LoVo (cell line): ENCODE measurements at regions not wholly inside any gene's neighbourhood (a gene's known extent, or its start where the extent isn't known, plus 50 kb on each side); places are given as distances from the start of the nearest gene placed in this dataset.

Source experiments
- DNase-seq: peaks from one replicate; pipeline ENCODE4 v3.0.0-alpha.2; 2016; ENCODE audit warnings: low spot score

DNA sequence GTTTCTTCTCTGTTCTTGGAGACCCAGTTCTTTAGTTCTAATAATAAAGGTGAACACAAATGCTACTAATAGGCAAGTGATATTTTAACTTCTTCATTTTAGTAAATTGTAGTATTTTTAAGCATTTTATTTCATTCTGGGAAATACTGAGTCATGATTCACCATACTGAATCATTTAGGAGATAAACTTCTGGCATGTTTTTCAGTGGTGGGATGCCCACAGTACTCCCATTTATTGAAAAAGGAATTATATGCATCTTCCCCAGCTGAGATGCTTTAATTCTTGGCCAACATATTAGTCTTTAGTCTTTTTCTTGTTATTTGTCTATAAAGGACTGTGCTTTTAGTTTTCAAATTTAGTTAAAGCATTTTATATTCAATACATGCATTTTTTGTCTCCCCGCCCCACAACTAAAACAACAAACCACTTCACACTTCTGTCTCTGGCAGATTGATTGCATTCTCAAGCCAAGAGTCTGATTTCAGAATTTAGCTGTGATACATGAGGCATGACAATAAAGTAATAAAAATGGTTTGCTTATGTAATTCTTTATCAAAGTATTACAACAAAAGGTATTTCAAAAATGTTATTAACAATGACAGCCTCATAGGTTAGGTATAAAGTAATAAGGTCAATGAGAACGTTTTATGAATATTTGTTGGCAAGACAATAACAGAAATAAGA is 125.2 kb upstream of the CDH18 start:
- DNase-seq, result no peak

DNA sequence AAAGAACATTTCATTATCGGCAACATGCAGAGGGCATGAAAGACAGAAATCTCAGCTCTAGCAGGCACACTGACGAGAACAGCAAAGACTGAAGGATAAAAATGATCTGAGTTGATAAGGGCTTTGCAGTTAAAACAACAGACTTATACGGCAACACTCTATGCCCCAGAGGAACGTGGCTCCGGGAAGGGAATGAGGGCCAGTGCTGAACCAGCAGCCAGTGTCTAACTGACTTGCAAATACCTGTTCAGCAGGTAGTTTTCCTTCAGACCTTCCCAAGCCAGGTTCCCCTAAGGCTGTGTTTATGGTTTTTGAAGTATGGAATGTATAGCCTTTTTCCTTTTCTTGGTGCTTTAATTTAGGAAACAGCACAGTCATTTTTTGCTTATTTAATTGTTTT is 121.3 kb upstream of the CDH18 start:
- no peak for DNase-seq

DNA sequence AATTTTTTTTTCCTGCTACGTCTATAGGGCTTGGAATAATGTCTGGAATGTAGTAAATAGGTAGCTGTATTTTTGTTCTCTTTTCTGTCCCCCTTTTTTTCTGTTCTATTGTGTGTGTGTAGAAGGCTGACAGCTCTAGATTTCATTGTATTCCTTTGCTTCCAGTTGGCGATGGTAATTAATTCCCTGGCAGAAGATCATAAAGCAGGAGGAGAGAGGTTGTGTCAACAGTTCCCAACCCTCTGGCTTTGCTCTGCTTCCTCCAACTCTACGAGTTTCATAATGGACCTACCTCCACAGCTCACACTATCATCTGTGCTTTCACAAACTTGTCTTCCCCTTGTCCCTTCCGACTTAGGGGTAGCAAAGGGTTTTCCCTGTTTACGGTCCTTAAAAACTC is 117.9 kb upstream of the CDH18 start:
- DNase-seq, result no peak

DNA sequence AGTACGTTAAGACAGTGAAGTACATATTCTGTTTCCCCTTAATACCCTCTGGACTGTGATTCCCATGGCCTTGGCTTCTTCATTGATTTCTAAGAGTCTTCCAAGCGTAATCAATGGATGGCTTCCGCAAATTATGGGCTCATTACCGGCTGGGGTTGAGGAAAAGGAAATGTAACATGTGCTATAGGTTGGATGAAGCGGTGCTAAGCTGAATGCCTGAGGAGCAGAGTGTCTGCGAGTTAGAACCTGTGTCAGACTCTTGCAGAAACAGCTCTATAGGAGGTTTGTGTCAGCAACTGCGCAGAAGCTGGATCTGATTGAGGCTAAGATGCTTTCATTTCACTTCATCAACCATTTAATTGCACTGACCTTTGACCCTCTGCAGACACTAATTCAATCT is 114.3 kb upstream of the CDH18 start:
- no peak for DNase-seq

DNA sequence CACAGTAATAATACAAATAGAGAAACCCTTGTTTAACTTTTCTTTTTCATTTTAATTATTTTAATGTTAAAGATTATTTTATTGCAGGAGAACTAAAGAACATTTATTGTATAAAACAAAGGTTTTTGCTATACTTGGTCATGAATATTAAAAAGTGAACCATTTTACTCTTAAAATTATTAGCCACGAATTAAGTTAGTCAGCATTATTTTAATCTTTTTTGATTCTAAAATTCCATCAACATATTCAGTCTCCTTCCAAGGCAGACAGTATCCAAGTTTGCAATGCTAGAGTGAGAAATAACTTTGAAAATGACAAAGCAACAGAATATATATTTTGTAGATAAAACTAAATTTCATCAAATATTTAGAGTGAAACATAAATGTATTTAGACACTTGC is 110.7 kb upstream of the CDH18 start:
- no peak for DNase-seq

DNA sequence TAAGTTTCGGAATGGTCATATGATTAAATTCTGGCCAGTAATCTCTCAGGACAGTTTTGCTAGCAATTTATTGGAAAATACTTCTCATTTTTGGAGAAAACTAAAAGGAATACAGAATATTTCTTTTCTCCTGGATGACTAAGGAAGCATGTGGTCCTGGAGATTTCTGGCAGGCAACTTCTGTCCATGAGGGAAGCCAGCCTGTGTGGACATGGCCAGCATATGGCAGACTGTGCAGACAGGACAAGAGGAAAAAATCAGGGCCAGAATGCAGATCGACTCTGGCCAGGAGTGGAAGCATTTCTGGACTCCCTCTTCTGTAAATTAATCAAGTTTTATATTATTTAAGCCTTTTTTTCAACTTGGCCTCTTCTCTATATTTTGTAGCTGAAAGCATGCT is 100.4 kb upstream of the CDH18 start:
- DNase-seq, result no peak

DNA sequence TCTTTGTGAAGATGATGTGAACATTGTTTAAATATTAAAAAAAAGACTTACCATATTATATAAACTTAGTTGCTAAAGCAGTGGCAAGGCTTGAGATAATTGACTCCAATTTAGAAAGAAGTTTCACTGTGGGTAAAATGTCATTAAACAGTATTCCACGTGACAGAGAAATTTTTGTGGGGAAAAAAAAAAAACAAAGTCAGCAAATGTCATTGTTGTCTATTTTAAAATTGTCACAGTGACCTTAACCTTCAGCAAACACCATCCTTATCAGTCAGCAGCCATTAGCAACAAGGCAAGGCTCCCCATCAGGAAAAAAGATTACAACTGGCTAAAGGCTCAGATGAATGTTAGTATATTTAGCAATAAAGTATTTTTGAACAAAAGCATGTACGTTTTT is 99.3 kb upstream of the CDH18 start:
- no peak for DNase-seq

DNA sequence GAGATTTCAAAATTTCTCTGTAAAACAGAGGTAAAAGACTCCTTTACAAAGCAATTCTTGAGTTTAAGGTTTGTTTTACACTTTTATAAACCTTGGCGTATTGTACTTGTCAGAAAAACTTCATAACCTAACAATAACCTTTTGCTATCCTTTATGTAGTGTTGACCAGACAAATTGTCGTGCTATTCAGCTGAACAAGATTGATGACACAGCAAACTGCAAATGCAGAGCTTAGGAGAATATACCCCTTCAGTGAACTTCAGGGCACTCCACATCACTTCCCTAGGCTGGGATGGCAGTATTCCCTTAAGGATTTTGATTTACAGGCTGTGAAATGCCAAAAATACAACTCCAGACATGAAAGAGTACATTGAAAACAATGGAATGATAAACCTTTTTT is 89.2 kb upstream of the CDH18 start:
- no peak for DNase-seq

DNA sequence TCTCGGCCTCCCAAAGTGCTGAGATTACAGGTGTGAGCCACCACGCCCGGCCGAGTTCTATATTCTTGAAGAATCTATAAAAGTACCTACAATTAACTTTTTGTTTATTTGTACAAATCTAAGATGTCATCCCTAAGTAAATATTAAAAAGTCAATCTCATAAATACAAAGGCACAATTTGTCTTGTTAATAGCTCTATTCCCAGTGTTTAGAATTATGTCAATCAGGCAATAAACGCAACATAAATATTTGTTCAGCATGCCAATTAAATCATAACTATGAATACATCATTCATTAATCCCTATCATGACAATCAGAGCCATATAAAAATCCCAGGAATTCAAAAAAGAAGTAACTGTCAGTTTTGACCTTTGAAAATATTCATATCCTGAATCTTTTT is 68.9 kb upstream of the CDH18 start:
- DNase-seq, result no peak

DNA sequence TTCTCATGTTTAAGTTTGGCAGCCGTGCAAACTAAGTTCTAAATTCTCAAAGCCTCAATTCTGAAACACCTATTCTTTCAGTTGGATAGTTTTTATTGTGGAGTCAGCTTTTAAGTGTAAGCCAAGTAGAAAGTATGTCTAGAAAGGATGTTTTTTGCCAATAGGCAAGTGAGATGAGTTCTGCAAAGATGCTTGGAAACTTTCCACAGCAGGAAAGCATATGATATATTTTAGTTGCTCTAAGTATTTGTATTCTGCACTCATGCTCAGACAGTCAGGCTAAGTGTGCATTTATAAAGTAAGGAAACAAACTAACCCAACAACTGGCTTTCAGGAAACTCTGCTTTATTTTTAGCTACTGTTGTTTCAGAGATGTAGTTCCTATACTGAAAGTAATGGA is 67.3 kb upstream of the CDH18 start:
- no peak for DNase-seq

DNA sequence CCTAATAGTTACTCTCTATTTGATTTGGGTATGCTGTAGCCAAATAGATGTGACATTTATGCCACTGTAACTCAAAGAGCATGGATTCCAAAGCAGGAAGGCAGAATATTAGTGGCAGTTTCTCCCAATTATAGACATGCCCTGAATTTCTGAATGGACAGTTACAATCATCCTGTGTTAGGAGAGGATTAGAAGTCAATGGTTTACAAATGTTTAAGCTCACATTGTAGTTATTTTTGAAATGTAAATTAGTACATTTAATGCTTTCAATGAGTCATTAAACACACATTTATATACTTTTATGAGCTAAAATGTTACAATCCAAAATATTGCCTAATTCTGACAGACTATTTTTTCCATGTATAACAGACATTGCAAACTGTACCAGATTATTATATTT is 62.3 kb upstream of the CDH18 start:
- no peak for DNase-seq

DNA sequence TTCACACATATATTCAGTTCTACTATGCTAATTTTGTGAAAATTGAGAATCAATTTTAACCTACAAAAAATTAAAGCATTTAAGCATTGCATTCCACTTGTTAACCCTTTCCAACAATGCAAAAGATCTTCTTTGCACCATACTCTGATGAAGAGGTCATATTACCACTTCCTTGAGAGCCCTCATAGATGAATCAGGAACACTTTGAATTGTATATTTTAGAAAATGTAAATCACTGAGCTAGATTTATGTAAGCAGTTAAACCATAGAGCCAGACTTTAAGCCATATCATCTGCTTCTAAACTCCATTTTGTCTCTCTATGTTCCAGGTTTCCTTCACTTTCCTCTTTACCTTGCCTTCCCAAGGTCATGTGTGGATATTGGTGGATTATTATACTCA is 56.5 kb upstream of the CDH18 start:
- DNase-seq, result no peak

DNA sequence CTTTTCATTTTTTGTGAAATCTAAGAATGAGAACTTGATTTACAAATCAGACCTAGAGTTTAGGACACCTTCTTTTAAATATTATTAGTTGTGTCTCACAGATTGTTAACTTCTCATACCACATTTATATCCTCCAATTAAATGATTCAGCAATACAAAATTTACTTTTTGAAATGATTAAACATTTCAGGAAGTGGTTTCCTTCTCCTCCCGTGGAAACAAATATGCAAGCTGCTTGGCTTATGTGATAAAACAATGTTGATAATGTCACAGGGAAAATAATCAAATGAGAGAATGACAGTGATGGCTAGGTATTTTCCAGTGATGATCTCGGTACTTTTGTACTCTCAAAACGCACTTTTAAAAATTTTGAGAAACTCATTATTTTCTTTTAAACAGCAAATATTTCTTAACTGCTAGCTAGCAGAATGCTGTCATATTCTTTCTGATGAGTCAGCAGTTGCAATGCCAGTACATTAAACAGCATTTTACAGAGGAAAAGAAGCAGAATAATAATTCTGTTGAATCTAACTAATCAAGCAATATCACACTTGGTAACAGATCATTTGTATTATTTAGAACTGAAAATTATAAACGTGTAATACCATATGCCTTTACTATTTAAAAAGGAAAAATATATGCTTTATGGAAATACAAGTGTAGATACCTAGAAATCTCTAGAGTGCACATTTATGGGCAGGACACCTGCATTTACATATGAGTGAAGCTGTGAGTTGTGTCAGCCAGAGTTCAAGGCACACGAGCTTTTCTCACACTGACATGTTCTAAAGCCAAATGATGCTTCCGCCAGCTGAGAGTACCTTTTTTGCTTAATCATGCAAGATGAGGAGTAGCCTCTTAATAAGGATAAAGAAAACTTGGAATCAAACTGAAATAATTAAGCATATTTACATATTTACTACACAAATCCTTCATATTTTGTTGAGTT is 53.6 kb upstream of the CDH18 start:
- DNase-seq, result no peak

DNA sequence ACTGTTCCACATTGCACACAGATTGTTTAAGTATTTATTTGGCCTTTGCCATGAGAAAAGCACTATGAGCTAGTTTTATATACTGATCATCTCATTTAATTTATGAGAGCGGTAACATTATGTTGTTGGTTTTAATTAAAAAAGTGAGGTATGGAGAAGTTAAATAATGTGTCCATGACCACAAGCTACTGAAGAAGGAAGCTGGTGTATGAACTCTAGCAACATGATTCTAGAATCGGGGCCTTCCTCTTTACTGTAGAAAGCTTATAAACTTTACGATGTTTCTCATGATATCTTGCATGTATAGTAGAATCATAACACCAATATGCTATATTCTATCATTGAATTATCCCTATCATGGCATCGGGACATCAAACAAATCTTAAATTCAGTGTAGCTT is 52.9 kb upstream of the CDH18 start:
- DNase-seq, result no peak
